Kidney epithelial cell (primary cell): ENCODE measurements at regions not wholly inside any gene's neighbourhood (a gene's known extent, or its start where the extent isn't known, plus 50 kb on each side); places are given as distances from the start of the nearest gene placed in this dataset.
"Not testable (repeated sequence)": the region's sequence is repeated elsewhere in the genome, so short reads cannot be mapped to it uniquely, and the experiment has no call there.

Experiments used
- DNase-seq: peaks from one replicate; pipeline ENCODE4 v3.0.0-alpha.2; 2010; ENCODE audit warnings: low read depth
- H3K27me3 ChIP-seq: 2 replicates; pipeline ENCODE4 v1.6.0; 2011; ENCODE audit warnings: low read length; ENCODE audit not compliant: control insufficient read depth, insufficient read depth
- H3K36me3 ChIP-seq: 2 replicates; pipeline ENCODE4 v1.5.1; 2011; ENCODE audit warnings: low read length; ENCODE audit not compliant: control insufficient read depth, insufficient read depth
- H3K4me3 ChIP-seq: 2 replicates; pipeline ENCODE4 v1.5.1; 2011; ENCODE audit warnings: low read depth, mild to moderate bottlenecking, control low read depth, low read length
- TF ChIP-seq, protein P1 (sequence below): IDR thresholded peaks from 2 replicates; pipeline ENCODE4 v1.5.1; 2011; ENCODE audit warnings: mild to moderate bottlenecking, moderate library complexity, low read length, control low read depth, inconsistent platforms; ENCODE audit not compliant: insufficient read depth, poor library complexity, severe bottlenecking

DNA sequence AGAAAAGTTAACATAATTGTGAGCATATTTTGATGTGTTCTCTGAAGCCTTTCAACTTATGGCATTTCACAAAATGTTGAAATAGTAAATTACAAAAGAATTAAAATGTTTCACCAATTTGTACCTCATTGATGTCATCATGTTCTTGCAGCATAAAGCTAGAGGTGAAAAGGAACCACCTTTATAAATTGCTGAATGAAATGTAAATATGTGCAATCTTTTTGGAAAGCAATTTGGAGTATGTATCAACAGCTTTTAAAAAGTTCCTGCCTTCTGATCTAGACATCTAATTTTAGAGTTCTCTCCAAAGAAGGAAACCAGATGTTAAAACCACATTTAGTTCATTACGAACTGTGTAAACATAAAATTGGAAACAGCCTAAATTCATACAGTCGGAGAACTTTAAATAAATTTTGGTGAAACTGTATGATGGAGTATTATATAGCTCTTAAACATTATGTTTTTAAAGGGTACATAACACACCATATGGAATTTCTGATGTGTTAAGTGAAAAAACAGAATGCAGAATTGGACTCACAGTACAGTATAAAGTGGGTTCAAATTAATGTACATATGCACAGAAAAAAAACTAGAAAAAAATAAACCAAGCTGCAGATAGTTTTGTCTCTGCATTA, 311.2 kb upstream of the NAALADL2 start:
- no peaks in the 10 kb centered on the region for H3K36me3 ChIP-seq
- H3K27me3 ChIP-seq: no peaks in the 10 kb centered on the region
- DNase-seq: no peak
- H3K4me3 ChIP-seq: no peak overlapping the region
- TF ChIP-seq, protein P1, sequence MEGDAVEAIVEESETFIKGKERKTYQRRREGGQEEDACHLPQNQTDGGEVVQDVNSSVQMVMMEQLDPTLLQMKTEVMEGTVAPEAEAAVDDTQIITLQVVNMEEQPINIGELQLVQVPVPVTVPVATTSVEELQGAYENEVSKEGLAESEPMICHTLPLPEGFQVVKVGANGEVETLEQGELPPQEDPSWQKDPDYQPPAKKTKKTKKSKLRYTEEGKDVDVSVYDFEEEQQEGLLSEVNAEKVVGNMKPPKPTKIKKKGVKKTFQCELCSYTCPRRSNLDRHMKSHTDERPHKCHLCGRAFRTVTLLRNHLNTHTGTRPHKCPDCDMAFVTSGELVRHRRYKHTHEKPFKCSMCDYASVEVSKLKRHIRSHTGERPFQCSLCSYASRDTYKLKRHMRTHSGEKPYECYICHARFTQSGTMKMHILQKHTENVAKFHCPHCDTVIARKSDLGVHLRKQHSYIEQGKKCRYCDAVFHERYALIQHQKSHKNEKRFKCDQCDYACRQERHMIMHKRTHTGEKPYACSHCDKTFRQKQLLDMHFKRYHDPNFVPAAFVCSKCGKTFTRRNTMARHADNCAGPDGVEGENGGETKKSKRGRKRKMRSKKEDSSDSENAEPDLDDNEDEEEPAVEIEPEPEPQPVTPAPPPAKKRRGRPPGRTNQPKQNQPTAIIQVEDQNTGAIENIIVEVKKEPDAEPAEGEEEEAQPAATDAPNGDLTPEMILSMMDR: no peak

DNA sequence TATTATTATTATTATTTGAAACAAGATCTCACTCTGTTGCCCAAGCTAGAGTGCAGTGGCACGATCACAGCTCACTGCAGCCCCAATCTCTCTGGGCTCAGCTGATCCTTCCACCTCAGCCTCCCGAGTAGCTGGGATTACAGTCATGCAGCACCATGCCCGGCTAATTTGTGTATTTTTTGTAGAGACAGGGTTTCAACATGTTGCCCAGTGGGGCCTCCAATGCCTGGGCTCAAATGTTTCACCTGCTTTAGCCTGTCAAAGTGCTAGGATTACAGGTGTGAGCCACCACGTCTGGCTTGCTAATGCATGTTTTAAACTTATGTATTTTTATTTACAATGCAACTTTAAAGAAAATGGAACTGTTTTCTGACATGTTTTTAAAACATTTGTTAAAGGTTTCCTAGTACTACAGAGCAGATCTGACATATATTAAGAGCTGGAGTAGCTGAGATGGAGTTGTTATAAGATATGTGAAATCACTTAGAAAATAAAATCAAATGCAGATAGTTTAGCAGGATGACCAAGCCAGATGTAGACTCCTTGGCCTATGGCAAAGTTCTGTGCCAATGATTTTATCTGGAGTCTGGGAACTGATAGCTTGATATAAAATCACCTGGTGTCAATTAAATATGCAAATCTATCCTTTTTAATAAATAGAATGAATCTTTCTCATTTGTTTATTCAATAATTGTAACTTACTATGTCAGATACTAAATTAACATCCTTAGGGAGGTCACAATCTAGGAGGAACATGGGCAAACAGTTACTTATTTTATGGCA, 310.1 kb upstream of the NAALADL2 start:
- H3K27me3 ChIP-seq: no peaks in the 10 kb centered on the region
- no peak for DNase-seq
- no peaks in the 10 kb centered on the region for H3K36me3 ChIP-seq
- TF ChIP-seq, protein P1: no peak
- H3K4me3 ChIP-seq: no peak overlapping the region

DNA sequence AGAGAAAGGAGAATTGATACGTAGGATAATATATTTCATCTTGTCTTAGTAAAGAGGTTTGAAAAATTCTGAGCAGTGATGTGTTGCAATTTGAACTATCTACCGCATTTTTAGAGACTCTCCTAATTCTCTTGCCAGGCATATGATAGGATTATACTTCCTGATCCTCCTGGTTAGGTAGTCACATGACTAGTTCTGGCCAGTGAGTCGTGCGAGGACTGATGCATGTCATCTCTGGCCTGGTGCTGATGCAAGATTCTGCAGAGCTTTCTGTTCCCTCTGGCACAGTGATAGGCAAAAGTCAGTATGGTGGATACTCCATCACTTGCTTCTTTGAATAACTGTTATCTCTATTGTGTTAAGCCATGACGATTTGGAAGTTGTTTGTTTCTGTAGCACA, 277.6 kb upstream of the NAALADL2 start:
- no peak overlapping the region for H3K4me3 ChIP-seq
- DNase-seq: no peak
- H3K36me3 ChIP-seq: no peaks in the 10 kb centered on the region
- TF ChIP-seq, protein P1: no peak
- no peaks in the 10 kb centered on the region for H3K27me3 ChIP-seq

DNA sequence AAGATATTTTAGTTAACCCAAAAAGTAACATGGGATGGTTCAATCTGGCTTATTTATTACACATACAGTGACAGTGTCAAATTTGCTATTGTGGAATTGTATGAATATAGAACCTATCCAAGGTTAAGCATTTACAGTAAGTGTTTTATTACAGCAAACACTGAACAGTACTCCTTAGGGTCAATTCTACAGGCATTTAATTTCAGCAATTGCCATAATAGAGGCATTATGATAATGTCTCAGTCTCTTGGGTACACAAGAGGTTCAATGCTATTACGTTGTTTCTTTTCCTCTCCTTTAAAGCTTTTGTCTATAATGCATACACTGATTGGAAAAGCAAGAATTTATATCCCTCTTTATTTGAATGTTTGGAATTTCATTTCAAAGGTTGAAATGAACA, 275.7 kb upstream of the NAALADL2 start:
- Histone ChIP-seq H3K36me3 (no peaks in the 10 kb centered on the region), H3K27me3 (no peaks in the 10 kb centered on the region), H3K4me3 (no peak overlapping the region)
- TF ChIP-seq, protein P1: no peak
- DNase-seq: no peak

DNA sequence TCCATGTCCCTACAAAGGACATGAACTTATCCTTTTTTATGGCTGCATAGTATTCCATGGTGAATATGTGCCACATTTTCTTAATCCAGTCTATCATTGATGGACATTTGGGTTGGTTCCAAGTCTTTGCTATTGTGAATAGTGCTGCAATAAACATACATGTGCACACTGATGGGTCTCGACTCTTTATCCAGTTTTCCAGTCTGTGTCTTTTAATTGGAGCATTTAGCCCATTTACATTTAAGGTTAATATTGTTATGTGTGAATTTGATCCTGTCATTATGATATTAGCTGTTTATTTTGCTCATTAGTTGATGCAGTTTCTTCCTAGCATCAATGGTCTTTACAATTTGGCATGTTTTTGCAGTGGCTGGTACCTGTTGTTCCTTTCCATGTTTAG, 272.0 kb upstream of the NAALADL2 start:
- not testable (repeated sequence) for H3K27me3 ChIP-seq, DNase-seq, H3K36me3 ChIP-seq, H3K4me3 ChIP-seq

DNA sequence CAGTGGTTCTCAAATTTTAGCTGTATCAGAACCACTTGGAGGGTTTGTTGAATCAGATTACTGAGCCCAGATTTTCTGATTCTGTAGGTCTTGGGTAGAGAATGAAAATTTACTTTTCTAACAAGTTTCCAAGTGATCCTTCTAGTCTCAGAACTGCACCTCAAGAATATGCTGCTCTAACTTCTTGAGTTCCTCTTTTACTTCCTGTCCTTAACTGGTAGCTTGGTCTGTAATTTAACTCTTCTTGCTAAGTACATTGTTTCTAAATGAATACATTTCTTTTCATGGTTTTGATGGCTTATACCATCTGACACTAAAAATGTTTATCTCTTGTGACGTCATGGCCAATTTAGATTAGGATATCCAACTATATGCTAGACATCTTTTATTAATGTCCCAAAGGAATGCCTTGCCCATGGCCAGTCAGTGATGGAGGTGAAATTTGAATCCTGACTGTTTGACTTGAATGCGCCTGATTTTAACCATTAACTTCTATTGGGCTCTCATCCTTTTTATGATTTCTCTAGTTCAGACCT, 262.6 kb upstream of the NAALADL2 start:
- no peaks in the 10 kb centered on the region for H3K27me3 ChIP-seq
- no peak for DNase-seq
- TF ChIP-seq, protein P1: no peak

More for the DNA sequence above, 262.6 kb upstream of the NAALADL2 start:
- Histone ChIP-seq H3K4me3 (no peak overlapping the region), H3K36me3 (no peaks in the 10 kb centered on the region)
